ENCODE measurements at regions not wholly inside any gene's neighbourhood (a gene's known extent, or its start where the extent isn't known, plus 50 kb on each side); places are given as distances from the start of the nearest gene placed in this dataset.
A peak's percentile ranks its signal among the peaks of the same experiment; 100 is the strongest.

DNA sequence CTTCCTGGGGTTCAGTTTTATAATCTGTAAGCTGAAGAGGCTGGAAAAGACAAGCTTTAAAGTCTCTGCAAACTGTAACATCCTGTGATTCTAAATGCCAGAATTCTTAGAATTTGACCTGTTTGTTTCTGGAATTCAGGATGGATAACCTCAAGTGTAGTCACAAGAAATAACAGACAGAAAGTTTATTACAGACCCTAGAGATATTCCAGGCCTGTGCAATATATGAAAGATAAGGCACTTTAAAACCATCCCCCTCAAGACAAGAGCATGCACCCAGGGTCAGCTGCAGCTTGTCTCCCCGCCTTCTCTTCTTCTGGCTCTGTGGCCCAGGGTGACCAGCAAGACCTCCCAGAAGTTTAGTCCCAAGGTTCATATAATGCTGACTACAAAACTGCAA is 298.7 kb upstream of the ACVR2A start:
- no peak for DNase-seq

DNA sequence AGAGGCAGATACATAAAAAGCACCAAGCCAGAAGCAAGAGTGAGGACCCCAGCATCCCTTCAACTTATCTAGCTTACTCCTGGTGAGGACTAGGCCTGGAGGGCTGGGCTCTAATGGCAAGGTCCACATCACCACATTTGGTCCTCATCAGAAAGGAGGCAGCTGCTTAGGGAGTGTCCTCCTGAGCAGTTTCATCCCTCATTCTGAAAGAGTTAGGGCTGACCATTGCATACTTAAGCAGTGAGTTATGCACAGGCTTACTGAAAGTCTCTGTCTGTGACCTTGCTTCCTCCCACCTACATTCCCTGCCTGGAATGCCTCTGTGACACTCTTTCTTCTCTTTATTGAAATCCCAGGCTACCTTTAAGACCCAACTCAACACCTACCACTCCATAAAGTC is 301.8 kb upstream of the ACVR2A start:
- DNase-seq: no peak

DNA sequence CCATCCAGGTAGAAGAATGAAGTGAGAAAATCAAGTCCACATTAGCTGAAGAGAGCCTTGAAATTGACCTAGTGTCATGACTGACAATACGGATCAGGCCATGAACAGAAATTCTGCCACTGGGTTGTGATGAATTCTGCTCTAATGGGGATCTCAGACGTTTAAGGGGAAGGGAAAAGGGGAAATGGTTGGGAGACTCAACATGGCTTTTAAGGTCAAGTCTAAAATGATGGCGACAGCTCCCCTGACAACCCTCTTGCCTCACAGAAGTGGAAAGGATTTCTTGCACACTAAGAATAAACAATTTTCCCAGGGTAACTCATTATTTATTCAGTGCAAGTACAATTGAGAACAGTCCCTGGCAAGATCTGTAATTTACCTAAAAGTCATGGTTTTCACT is 302.5 kb upstream of the ACVR2A start:
- DNase-seq: no peak

DNA sequence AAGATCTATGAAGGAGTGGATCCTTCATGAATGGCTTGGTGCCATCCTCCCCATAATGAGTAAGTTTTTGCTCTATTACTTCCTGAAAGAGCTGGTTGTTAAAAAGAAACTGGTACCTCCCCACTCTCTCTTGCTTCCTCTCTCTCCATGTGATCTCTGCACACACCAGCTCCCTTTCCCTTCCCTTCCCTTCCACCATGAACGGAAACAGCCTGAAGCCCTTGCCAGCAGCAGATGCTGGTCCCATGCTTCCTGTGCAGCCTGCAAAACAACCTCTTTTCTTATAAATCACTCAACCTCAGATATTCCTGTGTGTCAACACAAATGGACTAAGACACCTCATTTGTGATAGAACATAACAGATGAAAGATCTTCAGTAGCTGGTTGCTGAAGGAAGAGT is 303.5 kb upstream of the ACVR2A start:
- DNase-seq: no peak

DNA sequence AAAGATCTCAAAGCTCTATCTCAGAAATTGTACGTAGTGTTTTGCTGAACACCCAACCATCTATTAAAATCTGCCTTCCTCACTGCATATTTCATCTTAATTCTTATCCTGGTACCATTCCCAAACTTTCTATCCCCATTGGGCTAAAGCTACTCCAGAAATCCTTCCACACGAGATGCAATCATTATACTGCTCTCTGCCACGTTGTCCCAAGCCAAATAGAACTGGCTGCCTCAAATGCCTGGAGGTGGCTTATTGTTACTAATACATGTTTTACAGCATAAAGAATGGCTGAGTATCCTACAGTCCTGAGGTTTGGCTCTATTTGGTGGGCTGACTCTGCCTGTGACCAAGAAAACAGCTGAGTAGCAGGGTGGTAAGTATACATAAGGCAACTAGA is 306.0 kb upstream of the ACVR2A start:
- DNase-seq: no peak

DNA sequence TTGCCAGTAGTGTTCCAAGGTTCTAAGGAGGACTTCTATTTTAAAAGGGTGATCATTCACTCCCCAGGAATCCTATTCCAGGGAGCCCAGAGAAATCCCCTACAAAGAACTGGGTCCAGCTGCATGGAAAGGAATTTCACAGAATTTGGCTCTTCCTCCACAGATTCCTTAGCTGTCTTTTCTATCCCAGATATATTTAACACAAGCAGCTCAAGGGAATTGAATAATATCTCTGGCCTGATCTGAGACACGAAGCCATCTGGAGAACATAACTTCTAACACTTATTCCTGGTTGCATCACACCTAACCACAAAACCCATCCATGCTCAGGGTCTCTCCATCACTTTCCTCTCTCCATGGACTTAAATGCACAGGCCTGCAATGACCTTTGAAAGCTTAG is 306.7 kb upstream of the ACVR2A start:
- DNase-seq: no peak

DNA sequence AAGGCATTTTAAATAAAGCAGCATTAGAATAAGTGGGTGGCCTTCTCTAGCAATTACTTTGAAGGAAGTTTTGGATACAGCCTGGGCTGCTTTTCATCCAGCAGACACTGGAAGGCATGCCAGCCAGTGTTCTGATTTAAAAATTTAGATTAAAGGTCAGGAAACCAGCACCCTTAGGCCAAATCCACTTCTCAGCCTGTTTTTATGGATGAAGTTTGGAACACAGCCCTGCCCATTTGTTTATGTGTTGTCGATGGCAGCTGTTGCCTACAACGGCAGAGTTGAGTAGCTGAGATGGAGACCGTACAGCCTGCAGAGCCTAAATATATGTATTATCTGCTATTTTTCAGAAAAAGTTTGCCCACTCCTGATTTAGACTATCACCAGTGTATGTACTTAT is 313.6 kb upstream of the ACVR2A start:
- no peak for DNase-seq

DNA sequence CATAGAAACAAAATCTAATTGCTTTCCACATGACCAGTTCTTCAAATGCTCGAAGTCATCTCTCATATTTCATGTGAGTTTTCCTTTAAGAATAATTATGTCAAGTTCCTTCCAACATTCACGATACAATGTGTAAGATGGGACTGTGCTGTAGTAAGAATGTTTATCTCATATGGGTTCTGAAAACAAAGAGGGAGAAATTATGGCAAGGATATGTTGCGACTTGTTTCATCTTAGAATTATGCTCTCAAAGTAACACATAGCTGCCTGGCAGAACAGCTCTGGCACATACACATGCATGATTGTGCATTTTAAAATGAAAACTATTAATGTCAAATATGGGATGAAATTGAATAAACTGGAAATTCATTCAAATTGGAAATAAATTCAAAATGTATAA is 314.8 kb upstream of the ACVR2A start:
- DNase-seq: no peak

DNA sequence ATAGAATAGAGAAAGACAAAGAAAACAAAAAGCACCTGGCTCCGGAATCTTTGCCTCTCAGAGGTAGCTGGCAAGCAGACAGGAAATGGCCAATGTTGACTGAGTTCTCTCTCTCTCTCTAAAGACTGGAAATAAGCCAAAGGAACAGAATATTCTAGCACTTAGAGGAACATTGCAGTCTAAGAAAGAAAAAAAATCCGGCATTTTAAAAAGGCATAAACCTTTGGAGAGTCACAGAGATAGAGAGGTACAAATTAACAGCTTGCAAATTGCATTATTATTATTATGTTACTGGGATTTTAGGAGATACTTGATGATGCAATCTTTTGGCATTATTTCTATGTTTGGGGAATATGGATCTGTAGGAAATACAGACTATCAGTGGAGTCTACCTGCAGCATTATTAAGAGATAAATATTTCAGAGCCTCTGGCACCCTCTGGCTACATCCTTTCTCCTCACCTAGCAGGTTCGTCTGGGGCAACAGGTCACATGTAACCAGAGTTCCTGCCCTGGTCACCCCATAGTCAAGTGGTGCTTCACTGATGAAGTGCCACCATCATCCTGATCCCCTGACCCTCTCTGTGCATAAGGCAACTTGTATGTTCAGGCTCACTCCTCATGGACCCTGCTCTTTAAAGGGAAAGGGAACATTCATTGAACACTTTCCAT is 318.9 kb upstream of the ACVR2A start:
- DNase-seq: peak; percentile 67

DNA sequence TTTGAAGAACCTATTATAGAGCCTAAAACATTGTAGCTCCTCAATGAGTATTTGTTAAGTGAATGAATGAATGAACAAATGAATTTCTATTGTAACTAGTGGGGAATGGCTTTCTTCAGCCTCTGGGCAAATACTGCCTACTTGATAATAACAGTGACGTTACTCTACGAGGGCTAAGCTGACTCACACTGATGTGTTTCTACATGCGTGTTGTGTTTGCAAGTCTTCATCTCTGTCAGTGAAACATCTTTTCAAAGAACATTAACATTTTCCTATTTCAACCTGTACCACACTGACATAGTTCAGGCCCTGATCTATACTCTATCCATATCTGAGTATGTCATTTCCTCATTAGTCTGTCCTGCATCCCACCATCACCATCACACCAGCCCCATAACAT is 319.9 kb upstream of the ACVR2A start:
- no peak for DNase-seq

DNA sequence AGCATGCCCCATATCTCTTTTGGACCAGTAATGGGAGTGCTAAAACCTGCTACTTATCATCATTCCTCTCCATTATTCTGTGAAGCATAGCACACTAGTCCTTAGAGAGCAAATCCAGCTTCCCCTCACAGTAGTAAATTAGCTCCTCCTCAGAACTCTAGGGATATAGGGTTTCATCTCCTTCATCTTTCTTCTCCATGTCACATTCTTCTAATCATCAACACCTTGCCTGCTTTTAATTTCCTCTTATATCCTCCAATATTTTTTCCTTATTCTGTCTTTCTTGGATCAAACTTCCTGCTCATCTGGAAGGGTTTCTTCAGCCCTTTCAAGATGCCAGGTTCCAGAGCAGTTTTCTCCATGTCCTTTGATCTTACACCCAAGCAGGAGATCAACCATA is 321.4 kb upstream of the ACVR2A start:
- no peak for DNase-seq

DNA sequence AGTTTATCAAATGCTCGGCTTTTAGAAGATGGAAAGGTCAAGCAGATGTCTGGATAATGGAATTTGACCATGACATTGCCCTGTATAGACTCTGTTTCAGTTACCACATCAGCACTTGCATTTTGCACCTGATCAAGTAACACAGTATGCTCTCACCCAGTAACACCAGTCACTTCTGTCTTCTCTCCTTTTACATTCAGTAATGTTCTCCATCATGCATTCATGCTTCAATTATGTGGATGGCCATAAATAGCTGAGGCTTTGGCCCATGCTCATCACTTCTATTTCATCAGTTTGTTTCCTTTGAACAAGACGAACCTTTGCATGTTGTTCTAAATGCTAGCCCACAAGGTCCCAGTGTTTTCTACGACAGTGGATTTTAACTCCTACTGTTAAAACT is 322.9 kb upstream of the ACVR2A start:
- DNase-seq: no peak

DNA sequence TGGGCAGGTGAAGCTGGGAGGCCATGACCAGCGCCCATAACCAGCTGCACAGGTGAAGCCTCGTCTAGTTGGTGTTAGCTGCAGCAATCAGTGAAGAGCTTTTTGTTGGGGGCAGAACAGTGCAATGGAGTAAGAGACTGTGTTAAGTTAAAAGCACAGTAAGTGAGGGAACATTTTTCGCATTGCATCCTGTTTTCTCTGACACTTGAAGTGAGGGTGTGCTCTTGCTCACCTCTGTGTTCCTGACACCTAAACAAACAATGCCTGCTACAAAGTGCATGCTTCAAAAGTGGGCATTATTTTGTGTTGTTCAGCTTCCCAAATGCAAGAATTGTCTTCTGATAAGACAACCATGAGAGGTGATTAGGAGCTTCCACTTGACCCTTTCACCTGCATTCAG is 324.0 kb upstream of the ACVR2A start:
- DNase-seq: no peak

DNA sequence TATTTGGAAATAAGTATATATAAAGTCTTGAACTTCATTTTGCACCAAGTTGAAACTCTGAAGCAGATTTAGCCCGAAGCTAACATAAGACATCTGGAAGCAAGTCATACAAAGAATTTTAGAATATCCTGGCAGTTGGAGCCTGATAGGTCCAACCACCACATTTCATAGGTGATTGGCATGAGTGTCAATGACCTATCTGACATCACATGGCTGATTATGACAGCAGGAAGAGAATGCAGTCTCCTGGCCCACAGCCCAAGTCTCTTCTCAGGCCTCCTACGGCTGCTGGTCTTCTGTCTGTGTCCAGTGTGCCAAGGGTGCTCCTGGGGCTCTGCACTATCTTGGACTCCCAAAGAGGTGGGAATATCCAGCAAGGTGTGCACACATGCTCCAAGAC is 325.7 kb upstream of the ACVR2A start:
- DNase-seq: no peak

DNA sequence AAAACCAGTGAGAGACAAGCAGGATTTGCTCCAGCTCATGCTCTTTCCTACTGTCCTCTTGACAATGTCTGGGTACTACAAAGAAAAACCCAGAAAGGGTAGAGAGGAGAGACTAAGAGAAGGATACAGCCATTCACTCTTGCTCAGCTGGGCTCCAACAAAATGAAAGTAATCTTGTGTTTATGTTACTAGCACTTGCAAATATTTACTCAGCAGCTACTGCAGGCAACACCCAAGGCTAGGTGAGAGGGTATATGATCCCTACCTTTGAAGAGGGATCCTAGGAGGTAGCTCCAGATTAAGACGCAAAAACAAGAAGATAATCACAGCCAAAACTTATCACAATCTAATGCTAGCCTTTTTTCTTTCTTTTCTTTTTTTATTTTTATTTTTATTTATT is 329.6 kb upstream of the ACVR2A start:
- peak; percentile 15 for DNase-seq

DNA sequence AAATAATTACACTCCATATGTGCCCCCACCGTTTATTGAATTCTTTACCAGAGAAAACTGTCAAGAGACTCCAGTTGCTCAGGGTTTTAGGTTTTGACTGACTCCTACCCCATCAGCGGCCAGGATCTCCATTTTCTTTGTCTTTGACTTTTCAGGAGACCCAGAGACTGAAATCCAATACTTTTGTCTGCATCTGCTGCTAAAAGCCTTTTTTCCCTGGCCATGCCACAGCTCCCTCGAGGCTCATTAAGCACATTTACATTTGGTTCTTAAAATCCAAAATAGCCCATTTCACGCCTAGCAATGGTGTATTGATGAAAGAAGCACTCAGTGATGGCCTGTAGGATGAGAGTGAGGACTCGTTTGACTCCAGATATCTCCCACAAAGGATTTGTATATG is 332.6 kb upstream of the ACVR2A start:
- no peak for DNase-seq

DNA sequence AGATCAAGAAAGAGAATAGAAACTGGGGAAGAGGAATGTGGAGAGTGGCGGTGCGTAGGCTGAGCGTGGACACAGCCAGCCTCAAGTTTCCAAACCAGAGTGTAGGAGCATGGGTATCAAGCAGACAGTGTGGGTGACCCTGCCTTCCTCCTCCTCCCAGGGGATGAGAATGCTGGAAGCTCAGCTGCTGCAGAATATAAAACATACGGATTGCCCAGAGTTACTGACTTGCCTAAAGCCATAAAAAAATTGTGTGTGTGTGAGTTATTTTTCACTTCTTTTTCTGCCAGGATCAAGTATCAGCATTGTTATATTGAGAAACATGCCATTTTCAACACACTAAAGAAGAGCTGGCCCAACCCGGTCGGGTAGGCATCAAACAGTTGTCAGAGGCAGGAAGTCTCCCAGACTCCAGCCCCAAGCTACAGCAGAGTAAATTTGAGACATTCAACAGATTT is 333.3 kb upstream of the ACVR2A start:
- no peak for DNase-seq

DNA sequence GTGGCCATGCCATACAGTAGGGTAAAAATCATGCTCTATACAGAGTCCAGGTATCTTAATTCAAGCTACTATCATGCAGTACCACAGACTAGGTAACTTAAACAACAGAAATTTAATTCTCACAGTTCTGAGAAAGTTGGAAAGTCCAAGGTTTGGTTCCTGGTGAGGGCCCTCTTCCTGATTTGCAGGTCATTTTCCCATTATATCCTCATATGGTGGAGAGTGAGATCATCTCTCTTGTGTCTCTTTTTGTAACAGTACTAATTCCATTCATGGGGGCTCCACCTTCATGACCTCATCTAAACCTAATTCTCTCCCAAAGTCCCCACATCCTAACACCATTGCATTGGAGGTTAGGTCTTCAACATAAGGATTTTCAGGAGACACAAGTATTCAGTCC is 335.0 kb upstream of the ACVR2A start:
- DNase-seq: no peak

DNA sequence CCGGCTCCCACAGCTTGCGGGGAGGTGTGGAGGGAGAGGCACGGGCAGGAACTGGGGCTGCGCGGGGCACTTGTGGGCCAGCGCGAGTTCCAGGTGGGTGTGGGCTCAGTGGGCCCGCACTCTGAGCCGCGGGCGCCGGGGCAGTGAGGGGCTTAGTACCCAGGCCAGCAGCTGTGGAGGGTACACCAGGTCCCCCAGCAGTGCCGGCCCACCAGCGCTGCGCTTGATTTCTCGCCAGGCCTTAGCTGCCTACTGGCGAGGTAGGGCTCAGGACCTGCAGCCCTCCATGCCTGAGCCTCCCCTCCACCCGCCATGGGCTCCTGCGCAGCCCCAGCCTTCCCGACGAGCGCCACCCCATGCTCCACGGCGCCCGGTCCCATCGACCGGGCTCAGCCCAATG is 337.9 kb upstream of the ACVR2A start:
- no peak for DNase-seq

DNA sequence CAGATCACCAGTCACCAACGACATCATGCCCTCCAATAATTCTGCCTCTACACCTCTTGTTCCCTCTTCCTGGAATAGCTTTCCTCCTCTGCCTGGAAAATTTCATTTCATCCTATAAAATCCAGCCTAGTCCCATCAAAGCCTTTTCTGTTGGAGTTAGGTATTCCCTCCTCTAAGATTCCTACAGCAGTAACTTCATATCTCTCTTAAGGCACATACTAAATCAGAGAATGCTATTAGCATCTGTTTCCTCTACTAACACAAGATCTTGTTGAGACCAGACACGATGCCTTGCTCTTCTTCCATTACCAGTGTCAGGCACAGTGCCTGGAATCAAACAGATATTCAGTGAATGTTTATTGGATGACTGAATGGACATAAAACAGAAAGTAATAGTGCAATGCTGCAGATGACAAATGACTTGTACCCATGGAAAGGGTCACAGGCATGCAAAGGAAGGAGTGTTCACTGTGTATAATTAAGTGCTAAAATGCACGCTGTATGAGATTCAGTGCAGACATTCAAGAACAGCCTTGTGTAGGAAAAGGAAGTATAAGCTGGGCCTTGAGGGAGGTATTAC is 342.0 kb upstream of the ACVR2A start:
- DNase-seq: no peak

DNA sequence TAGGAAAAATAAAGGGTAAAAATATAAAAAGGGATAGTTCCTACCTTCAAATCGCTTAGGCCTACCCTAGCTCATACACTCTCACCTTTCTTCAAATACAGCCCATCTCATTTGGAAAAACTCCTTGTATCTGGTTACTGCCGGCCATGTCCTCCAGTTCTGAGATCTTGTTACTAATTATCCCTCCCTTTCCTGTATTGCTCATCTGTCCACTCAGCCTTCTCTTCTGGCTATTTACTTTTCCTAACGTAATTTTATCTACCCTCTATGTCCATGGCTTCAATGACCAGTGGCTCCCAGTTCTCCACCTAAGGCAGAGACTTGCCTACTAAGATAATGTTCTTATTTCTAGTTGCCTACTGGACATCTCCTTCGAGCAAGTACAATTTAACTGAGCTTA is 342.9 kb upstream of the ACVR2A start:
- DNase-seq: no peak

DNA sequence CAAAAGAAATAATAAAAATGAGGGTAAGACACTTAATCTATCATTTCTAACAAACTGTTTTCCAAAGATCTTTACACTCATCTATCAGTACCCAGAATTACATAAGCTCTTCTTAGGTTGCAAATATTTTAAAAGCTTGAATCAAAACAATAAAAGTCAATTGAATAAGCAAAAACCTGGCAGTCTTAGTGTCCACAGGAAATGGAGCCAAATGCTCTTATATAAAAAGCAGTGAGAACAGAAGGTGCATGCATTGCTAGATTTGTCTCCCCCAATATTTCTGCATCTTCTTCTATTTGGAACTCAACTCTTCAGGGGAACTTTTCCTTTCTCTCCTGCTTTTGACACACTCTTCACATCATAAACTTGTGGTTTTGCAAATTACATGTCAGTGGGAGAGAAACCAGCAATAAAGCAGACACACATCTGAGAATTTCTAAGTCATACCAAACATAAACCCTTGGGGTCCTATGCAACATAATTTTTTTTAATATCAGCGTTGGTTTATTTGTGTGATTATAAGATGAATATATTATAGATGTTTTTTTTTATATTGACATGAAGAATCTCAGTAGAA is 343.9 kb upstream of the ACVR2A start:
- DNase-seq: no peak

DNA sequence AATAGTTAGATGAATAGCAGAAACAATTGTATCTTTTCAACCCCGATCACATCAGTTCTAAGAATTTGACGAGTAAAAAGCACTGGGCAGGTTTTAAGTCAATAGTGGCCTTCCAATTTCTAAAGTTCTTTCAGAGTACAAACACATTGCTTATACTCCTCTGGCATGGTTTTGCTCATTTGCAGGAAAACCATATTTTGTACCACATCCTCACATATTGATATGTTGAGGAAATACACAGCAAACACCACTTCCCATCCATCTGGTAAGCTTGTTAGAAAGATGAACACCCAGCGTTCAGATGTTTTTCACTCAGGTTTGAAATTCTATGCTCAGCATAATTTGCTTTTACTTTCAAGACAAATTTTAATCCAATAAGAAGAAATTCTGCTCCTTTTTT is 344.6 kb upstream of the ACVR2A start:
- DNase-seq: no peak

DNA sequence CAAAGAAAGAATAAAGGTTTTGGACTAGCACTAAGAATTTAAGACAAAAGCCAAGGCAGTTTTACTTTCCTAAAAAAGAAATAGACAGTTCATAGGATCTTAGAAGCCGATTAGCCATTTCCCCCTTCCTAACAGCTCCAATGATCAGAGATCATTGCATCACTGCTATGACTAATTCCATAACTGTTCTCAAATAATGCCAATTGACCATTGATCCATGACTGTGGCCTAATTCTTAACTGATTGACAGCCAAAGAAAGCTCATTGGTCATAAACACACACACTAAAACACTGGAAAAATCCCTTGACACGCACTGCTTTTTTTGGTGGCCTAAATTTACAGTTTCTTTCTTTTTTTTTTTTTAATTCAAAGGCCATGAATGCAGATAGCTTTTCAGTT is 345.0 kb upstream of the ACVR2A start:
- no peak for DNase-seq

DNA sequence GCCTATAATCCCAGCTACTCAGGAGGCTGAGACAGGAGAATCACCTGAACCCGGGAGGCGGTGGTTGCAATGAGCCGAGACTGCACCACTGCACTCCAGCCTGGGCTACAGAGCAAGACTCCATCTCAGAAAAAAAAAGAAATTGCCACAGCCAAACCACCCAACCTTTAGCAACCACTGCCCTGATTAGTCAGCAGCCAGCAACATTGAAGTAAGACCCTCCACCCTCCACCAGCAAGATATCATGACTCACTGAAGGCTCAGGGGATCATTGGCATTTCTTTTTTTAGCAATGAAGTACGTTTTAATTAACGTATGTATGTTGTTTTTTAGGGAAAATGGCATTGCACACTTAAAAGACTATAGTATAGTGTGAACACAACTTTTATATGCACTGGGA is 349.1 kb upstream of the ACVR2A start:
- no peak for DNase-seq
